NB4 (cell line): ENCODE measurements at regions not wholly inside any gene's neighbourhood (a gene's known extent, or its start where the extent isn't known, plus 50 kb on each side); places are given as distances from the start of the nearest gene placed in this dataset.

Experiments
- CTCF ChIP-seq: IDR thresholded peaks from one replicate; pipeline ENCODE4 v1.5.1; 2012; ENCODE audit warnings: low read depth, low read length
- MYC ChIP-seq: IDR thresholded peaks from 2 replicates; pipeline ENCODE4 v1.6.1; 2011; ENCODE audit warnings: low read depth, low read length

GRCh38 chr11:133710241-133710640 is 135.1 kb downstream of the SPATA19 start:
- TF ChIP-seq CTCF (no peak), MYC (no peak)
